OCI-LY3 (cell line): ENCODE measurements at regions not wholly inside any gene's neighbourhood (a gene's known extent, or its start where the extent isn't known, plus 50 kb on each side); places are given as distances from the start of the nearest gene placed in this dataset.

ENCODE experiments used
- H2AFZ ChIP-seq: fragments of 200-600, 300-600 bp; shearing (Covaris generic); 2 replicates; pipeline ENCODE4 v1.6.0; 2014; ENCODE audit warnings: antibody characterized with exemption, low read depth, low read length
- H3K27ac ChIP-seq: fragments of 200-600, 300-600 bp; sonication (generic); 2 replicates; pipeline ENCODE4 v1.5.1; 2014; ENCODE audit warnings: mild to moderate bottlenecking, low read length, moderate library complexity, mixed read lengths
- H3K27me3 ChIP-seq: fragments of 200-600, 300-600 bp; sonication (generic); 2 replicates; pipeline ENCODE4 v1.6.1; 2014; ENCODE audit warnings: low read depth, low read length, mixed read lengths
- H3K36me3 ChIP-seq: fragments of 200-600, 300-600 bp; sonication (generic); replicated peaks from 2 replicates; pipeline ENCODE3; 2014; ENCODE audit warnings: low read depth, low read length, mixed read lengths
- H3K4me1 ChIP-seq: fragments of 300-600, 200-600 bp; sonication (generic); 2 replicates; pipeline ENCODE4 v1.6.1; 2014; ENCODE audit warnings: low read length, mixed read lengths
- H3K4me2 ChIP-seq: fragments of 200-600, 300-600 bp; sonication (generic); 2 replicates; pipeline ENCODE4 v1.6.1; 2014; ENCODE audit warnings: low read length, mixed read lengths
- H3K4me3 ChIP-seq: fragments of 300-600, 200-600 bp; sonication (generic); 2 replicates; pipeline ENCODE4 v1.5.1; 2014; ENCODE audit warnings: antibody characterized with exemption, mild to moderate bottlenecking, low read length, moderate library complexity
- H3K79me2 ChIP-seq: fragments of 300-600, 200-600 bp; shearing (Covaris generic); 2 replicates; pipeline ENCODE4 v1.6.1; 2014; ENCODE audit warnings: mild to moderate bottlenecking, low read length, mixed read lengths
- H3K9ac ChIP-seq: fragments of 300-600, 200-600 bp; shearing (Covaris generic); 2 replicates; pipeline ENCODE4 v1.6.0; 2014; ENCODE audit warnings: mild to moderate bottlenecking, low read length, moderate library complexity
- H3K9me3 ChIP-seq: fragments of 200-600, 300-600 bp; shearing (Covaris generic); 2 replicates; pipeline ENCODE4 v1.6.1; 2014; ENCODE audit warnings: low read length, mixed read lengths; ENCODE audit not compliant: insufficient read depth
- H4K20me1 ChIP-seq: fragments of 200-600, 300-600 bp; sonication (generic); 2 replicates; pipeline ENCODE4 v1.6.1; 2016; ENCODE audit warnings: low read length, mixed read lengths; ENCODE audit not compliant: insufficient read depth
- EZH2phosphoT487 ChIP-seq: fragments of 200-600 bp; shearing (Covaris generic); IDR thresholded peaks from 2 replicates; pipeline ENCODE4 v1.6.1; 2018; ENCODE audit warnings: antibody characterized with exemption, mixed run types, low read depth
- TF ChIP-seq, protein P1 (sequence below): fragments of 200-600, 300-600 bp; sonication (generic); IDR thresholded peaks from 2 replicates; pipeline ENCODE4 v1.5.1; 2014; ENCODE audit warnings: antibody characterized with exemption, low read length, low read depth

DNA sequence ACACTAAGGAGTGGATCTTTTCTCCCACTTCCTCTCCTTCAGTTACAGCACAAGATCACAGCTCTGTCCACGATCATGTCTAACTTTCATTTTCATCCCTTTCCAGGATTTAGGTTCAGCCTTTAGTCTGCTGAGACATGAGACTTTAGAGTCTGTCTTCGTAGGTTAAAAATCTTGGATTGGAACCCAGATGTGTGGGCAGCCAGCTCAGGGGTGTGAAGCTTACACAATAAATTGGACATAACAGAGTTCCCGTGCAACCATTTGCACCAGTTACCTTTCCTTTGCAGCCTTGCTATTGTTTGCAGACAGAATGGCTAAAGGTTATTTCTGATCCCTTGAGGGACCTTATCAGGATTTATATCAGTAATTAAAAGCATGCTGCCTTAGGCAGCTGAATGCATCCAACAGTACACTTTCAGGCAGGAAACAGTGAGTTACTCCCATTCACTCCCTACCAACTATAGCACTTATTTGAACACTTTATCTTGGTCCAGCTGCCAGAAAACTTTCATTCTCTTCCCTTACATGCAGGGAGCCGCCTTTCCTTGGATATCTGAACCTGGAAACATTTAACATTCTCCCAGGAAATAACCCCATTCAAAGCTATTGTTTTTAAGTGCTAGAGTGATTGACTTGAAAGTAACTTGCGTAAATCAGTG lies 87.3 kb downstream of the TMEM100 start:
- H3K36me3 ChIP-seq = no peaks in the 10 kb centered on the region
- H3K4me2 ChIP-seq = peak overlapping the region; percentile 72
- no peak overlapping the region for H3K27ac ChIP-seq
- H3K27me3 ChIP-seq = peaks cover 14% of the 10 kb centered on the region; the same call in 1 of the 2 replicates
- TF ChIP-seq, protein P1, sequence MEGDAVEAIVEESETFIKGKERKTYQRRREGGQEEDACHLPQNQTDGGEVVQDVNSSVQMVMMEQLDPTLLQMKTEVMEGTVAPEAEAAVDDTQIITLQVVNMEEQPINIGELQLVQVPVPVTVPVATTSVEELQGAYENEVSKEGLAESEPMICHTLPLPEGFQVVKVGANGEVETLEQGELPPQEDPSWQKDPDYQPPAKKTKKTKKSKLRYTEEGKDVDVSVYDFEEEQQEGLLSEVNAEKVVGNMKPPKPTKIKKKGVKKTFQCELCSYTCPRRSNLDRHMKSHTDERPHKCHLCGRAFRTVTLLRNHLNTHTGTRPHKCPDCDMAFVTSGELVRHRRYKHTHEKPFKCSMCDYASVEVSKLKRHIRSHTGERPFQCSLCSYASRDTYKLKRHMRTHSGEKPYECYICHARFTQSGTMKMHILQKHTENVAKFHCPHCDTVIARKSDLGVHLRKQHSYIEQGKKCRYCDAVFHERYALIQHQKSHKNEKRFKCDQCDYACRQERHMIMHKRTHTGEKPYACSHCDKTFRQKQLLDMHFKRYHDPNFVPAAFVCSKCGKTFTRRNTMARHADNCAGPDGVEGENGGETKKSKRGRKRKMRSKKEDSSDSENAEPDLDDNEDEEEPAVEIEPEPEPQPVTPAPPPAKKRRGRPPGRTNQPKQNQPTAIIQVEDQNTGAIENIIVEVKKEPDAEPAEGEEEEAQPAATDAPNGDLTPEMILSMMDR = no peak
- TF ChIP-seq EZH2phosphoT487 = no peak
- peaks cover 15% of the 10 kb centered on the region for H3K4me1 ChIP-seq
- peak overlapping the region; percentile 67 for H3K4me3 ChIP-seq
- no peaks in the 10 kb centered on the region for H3K79me2 ChIP-seq
- no peaks in the 10 kb centered on the region for H3K9me3 ChIP-seq
- peak overlapping the region; percentile 91 for H2AFZ ChIP-seq
- no peak overlapping the region for H3K9ac ChIP-seq
- no peaks in the 10 kb centered on the region for H4K20me1 ChIP-seq

DNA sequence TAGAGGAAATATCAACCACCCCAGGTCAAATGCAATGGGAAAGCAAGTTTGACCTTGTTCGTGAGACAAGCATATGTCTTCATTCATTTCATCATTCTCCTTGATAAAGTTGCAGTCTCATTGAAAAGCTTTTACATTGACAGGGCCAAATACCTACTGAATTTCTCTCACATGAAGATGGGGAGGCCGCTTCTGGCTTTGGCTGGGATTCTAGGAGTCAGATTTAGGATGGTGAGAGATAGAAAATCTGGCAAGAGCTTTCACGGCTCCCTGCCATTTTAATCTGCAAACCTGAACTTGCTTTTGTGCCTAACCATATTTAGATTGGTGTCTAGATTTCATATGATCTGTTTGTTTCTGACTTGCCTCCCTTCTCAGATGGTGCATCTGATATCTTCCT lies 88.0 kb downstream of the TMEM100 start:
- Histone ChIP-seq H2AFZ (no peak overlapping the region), H3K4me2 (peak overlapping the region; percentile 72)

DNA sequence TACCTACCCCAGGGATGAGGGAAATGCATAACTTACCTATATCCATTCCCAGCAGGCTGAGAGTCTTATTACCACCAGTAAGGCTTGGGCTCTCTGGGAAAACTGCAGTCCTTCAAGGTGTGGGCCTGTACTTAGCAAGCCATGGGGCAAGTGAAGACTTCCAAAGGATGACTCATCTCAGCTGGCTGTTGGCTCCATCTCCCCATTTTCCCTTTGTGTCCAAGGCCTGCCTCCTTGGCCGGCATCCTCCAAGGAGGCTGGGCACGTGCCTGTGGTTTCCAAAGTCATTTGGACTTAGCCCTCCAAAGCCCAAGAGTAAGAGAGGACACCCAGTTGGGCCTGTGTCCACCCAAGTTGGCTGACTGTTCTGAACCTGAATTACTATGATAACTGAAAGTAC lies 89.8 kb downstream of the TMEM100 start:
- TF ChIP-seq EZH2phosphoT487 = no peak
- TF ChIP-seq, protein P1 = no peak
- Histone ChIP-seq H3K4me3 (no peak overlapping the region), H2AFZ (no peak overlapping the region), H4K20me1 (no peaks in the 10 kb centered on the region), H3K27ac (no peak overlapping the region), H3K4me2 (no peak overlapping the region), H3K4me1 (peaks cover 11% of the 10 kb centered on the region), H3K36me3 (no peaks in the 10 kb centered on the region), H3K9me3 (no peaks in the 10 kb centered on the region), H3K9ac (no peak overlapping the region), H3K27me3 (peaks cover 16% of the 10 kb centered on the region; the same call in 1 of the 2 replicates), H3K79me2 (no peaks in the 10 kb centered on the region)

More for the DNA sequence above, 88.0 kb downstream of the TMEM100 start:
- Histone ChIP-seq H3K4me3 (peak overlapping the region; percentile 67; the same call in 1 of the 2 replicates), H3K27ac (no peak overlapping the region), H3K79me2 (no peaks in the 10 kb centered on the region), H3K27me3 (peaks cover 16% of the 10 kb centered on the region; the same call in 1 of the 2 replicates), H3K9ac (no peak overlapping the region), H3K4me1 (peaks cover 12% of the 10 kb centered on the region), H3K36me3 (no peaks in the 10 kb centered on the region), H3K9me3 (no peaks in the 10 kb centered on the region), H4K20me1 (no peaks in the 10 kb centered on the region)
- TF ChIP-seq EZH2phosphoT487 = no peak
- TF ChIP-seq, protein P1 = no peak

DNA sequence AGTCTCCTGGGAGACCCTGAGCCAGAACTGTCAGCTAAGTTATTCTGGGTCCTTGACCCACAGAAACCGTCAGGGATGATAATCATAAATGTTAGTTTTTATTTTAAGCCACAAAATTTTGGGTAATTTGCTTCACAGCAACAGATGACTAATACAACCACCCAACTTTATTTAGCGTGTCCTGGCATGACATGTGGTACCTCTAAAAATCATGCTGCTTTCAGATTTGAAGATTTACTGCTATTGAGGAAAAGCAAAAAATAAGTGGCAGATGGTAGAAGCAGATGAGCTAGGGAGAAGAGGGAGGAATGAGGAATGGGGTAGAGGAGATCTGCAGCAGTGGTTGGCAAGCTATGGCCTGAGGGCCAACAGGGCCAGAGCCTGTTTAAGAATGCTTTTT lies 90.4 kb downstream of the TMEM100 start:
- no peak overlapping the region for H3K9ac ChIP-seq
- no peak overlapping the region for H3K4me2 ChIP-seq
- H2AFZ ChIP-seq = no peak overlapping the region
- H3K4me3 ChIP-seq = no peak overlapping the region
- H3K36me3 ChIP-seq = no peaks in the 10 kb centered on the region
- H3K9me3 ChIP-seq = no peaks in the 10 kb centered on the region
- no peaks in the 10 kb centered on the region for H4K20me1 ChIP-seq
- H3K79me2 ChIP-seq = no peaks in the 10 kb centered on the region
- no peak overlapping the region for H3K27ac ChIP-seq
- no peak for TF ChIP-seq EZH2phosphoT487
- TF ChIP-seq, protein P1 = no peak
- H3K4me1 ChIP-seq = peaks cover 11% of the 10 kb centered on the region
- H3K27me3 ChIP-seq = peaks cover 16% of the 10 kb centered on the region; the same call in 1 of the 2 replicates
